Chondrocyte (in vitro differentiated cells): ENCODE measurements at regions not wholly inside any gene's neighbourhood (a gene's known extent, or its start where the extent isn't known, plus 50 kb on each side); places are given as distances from the start of the nearest gene placed in this dataset.

Experiments used
- DNase-seq: peaks from one replicate; pipeline ENCODE4 v3.0.0; 2021; ENCODE audit warnings: mixed read lengths, low spot score
- H3K27ac Mint-ChIP-seq: one replicate; pipeline ENCODE4 v1.8.0; 2021; ENCODE audit warnings: mild to moderate bottlenecking, moderate library complexity, mixed read lengths; ENCODE audit not compliant: unreplicated experiment
- H3K27me3 Mint-ChIP-seq: 2 replicates; pipeline ENCODE4 v1.8.0; 2021; ENCODE audit warnings: low read depth, mixed read lengths
- H3K36me3 Mint-ChIP-seq: 2 replicates; pipeline ENCODE4 v1.8.0; 2021; ENCODE audit warnings: low read depth, mixed read lengths
- H3K4me1 Mint-ChIP-seq: 2 replicates; pipeline ENCODE4 v1.8.0; 2021; ENCODE audit warnings: low read depth, mild to moderate bottlenecking, mixed read lengths
- H3K4me3 Mint-ChIP-seq: one replicate; pipeline ENCODE4 v1.8.0; 2021; ENCODE audit warnings: mild to moderate bottlenecking, moderate library complexity, mixed read lengths; ENCODE audit not compliant: unreplicated experiment
- H3K9me3 Mint-ChIP-seq: 2 replicates; pipeline ENCODE4 v1.8.0; 2021; ENCODE audit warnings: low read depth, mixed read lengths
- TF ChIP-seq, protein P1 (sequence below): fragments of 200-600 bp; sonication (generic); IDR thresholded peaks from 2 replicates; pipeline ENCODE4 v1.5.0; 2021; ENCODE audit warnings: antibody characterized with exemption, mild to moderate bottlenecking, moderate library complexity

DNA sequence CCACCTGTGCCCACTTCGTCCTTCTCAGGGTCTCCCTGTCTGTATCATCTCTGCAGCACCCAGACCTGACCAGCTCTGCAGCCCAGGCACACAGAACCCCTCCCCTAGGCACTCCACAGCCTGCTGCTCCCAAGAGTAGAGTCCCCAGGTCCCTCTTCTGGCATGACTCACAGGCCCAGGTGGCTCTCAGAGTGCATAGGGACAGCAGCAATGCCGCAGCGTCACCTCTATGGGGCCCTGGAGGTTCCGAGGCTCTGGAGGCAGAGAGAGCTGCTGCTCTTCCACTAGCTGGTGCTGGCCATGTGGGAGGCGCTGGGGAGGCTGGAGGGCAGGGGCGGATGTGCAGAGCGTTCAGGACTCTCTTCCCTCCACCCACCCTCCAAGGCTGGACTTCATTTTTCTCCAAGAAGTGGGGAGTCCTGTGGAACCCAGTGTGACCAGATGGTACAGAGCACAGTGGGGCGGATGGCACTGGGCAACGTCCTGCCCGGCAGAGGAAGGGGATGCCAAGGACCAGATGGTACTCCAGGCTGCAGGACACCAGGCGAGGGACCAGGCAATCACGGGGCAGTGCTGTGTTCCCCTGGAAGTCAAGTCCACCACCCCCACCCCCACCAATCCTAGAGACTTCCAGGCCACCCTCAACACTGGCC is 151.7 kb downstream of the RBFOX3 start:
- no peaks in the 10 kb centered on the region for H3K9me3 Mint-ChIP-seq
- peaks cover 8% of the 10 kb centered on the region for H3K27me3 Mint-ChIP-seq
- TF ChIP-seq, protein P1, sequence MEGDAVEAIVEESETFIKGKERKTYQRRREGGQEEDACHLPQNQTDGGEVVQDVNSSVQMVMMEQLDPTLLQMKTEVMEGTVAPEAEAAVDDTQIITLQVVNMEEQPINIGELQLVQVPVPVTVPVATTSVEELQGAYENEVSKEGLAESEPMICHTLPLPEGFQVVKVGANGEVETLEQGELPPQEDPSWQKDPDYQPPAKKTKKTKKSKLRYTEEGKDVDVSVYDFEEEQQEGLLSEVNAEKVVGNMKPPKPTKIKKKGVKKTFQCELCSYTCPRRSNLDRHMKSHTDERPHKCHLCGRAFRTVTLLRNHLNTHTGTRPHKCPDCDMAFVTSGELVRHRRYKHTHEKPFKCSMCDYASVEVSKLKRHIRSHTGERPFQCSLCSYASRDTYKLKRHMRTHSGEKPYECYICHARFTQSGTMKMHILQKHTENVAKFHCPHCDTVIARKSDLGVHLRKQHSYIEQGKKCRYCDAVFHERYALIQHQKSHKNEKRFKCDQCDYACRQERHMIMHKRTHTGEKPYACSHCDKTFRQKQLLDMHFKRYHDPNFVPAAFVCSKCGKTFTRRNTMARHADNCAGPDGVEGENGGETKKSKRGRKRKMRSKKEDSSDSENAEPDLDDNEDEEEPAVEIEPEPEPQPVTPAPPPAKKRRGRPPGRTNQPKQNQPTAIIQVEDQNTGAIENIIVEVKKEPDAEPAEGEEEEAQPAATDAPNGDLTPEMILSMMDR = no peak
- H3K4me3 Mint-ChIP-seq = no peak overlapping the region
- no peaks in the 10 kb centered on the region for H3K36me3 Mint-ChIP-seq
- peak overlapping the region; percentile 41 for H3K27ac Mint-ChIP-seq
- H3K4me1 Mint-ChIP-seq = peaks cover 8% of the 10 kb centered on the region
- no peak for DNase-seq

DNA sequence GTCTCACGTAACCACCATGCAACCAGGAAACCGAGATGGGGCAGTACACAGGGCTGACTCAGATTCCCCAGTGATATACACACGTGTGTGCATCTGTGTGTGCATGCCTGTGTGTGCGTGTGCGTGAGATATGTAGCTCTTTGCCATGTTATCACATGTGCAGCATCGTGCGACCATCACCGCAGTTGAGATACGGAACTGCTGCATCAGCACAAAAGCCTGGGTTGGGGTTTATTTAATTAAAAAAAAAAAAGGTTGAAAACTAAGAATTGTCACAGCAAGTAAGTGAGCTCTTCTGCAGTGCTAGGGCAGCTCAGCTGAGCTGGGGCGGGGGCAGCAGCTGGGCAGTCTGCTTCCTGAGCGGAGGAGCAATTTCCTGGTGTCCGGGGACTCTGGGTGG is 152.5 kb downstream of the RBFOX3 start:
- no peaks in the 10 kb centered on the region for H3K9me3 Mint-ChIP-seq
- H3K4me1 Mint-ChIP-seq = peaks cover 8% of the 10 kb centered on the region
- DNase-seq = no peak
- H3K36me3 Mint-ChIP-seq = no peaks in the 10 kb centered on the region
- no peak overlapping the region for H3K27ac Mint-ChIP-seq
- peaks cover 11% of the 10 kb centered on the region for H3K27me3 Mint-ChIP-seq
- H3K4me3 Mint-ChIP-seq = no peak overlapping the region
- TF ChIP-seq, protein P1 = no peak

DNA sequence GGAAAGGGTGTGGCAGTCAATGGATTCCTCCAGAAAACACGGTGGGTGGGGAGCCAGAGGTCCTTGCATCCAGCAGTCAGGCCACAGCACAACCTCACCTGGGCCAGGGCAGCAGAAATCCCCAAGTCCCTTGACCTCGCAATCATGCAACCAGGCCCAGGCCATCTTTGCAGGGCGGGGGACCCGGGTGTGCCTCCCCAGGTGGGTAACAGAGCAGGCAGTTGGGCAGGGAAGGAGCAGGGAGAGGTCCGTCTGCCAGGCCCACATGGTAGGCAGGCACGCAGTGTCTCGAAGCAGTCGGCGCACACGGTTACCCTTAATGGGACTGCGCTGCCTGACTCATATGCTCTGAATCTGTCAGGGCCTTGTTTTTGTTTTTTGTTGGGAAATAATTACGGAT is 153.0 kb downstream of the RBFOX3 start:
- Mint-ChIP-seq H3K9me3 (no peaks in the 10 kb centered on the region), H3K27ac (no peak overlapping the region), H3K36me3 (no peaks in the 10 kb centered on the region), H3K4me3 (no peak overlapping the region), H3K27me3 (peaks cover 14% of the 10 kb centered on the region), H3K4me1 (peaks cover 8% of the 10 kb centered on the region)
- DNase-seq = no peak
- TF ChIP-seq, protein P1 = no peak

DNA sequence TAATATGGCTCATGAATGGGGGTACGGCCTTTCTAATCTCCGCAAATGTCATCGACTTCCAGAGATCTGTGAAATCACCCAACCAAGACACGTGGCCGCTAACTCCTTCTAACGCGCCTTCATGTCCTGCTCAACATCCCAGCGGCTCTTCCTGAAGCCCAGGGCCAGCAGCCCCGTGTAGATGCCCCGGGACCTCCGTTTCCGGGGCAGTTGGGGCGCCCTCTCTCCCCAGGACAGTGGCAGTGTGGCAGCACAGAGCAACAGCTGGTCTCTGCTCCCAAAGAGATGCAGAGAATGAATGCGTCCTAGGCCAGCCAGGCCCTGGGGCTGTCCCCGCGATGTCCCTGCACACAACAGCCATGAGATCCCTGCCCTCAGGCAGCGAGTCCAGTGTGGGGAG is 153.5 kb downstream of the RBFOX3 start:
- no peaks in the 10 kb centered on the region for H3K9me3 Mint-ChIP-seq

DNA sequence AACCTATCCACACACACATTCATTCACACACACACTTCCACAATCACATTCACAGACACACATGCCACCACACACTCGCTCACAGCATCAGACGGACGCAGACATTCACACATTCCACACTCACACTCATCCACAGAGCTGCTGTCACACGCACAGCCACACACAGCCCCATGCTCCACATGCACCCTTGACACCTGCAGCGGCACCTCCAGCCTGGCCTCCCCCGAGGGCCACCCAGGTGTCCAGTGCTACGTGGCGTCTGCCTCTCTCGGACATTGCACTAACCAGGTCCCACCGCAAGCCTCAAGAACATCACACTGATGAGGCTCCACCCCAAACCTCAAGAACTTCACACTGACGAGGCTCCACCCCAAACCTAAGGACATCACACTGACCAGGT is 155.2 kb downstream of the RBFOX3 start:
- TF ChIP-seq, protein P1 = no peak
- peaks cover 25% of the 10 kb centered on the region for H3K27me3 Mint-ChIP-seq
- no peaks in the 10 kb centered on the region for H3K9me3 Mint-ChIP-seq
- DNase-seq = no peak
- H3K4me1 Mint-ChIP-seq = no peaks in the 10 kb centered on the region
- no peaks in the 10 kb centered on the region for H3K36me3 Mint-ChIP-seq
- H3K4me3 Mint-ChIP-seq = no peak overlapping the region
- H3K27ac Mint-ChIP-seq = no peak overlapping the region

More for the DNA sequence above, 153.5 kb downstream of the RBFOX3 start:
- Mint-ChIP-seq H3K4me3 (no peak overlapping the region), H3K27ac (no peak overlapping the region), H3K27me3 (peaks cover 16% of the 10 kb centered on the region), H3K4me1 (peaks cover 8% of the 10 kb centered on the region), H3K36me3 (no peaks in the 10 kb centered on the region)
- TF ChIP-seq, protein P1 = no peak
- DNase-seq = no peak
